Choroid plexus epithelial cell (primary cell): ENCODE measurements at regions not wholly inside any gene's neighbourhood (a gene's known extent, or its start where the extent isn't known, plus 50 kb on each side); places are given as distances from the start of the nearest gene placed in this dataset.

Experiments used
- DNase-seq: peaks from one replicate; pipeline ENCODE4 v3.0.0-alpha.2; 2010; ENCODE audit warnings: low read depth
- H3K4me3 ChIP-seq: 2 replicates; pipeline ENCODE4 v1.5.1; 2011; ENCODE audit warnings: low read depth, mild to moderate bottlenecking, control low read depth, low read length, moderate library complexity
- CTCF ChIP-seq: conservative IDR thresholded peaks from 2 replicates; pipeline ENCODE4 v1.5.1; 2011; ENCODE audit warnings: low read depth, mild to moderate bottlenecking, control low read depth, inconsistent platforms, low read length, moderate library complexity

DNA sequence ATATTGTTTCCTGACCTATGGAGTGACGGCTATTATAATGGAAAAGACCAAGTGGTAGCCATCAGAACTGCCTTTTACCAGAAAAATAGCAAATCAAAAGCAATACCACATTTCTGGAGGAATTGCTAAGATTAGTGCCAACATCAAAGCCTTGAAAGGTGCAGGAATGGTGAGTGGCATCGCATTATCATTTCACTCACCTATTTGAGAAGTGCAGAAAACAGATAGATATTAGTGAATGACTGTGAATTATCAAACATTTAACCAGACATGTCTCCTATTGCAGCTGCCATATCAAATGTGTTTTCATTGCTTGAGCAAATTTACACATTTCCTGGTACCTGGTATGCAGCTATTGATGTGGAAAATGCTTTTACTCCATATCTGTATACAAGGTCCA is 1638.1 kb upstream of the PABPC4L start:
- no peak overlapping the region for H3K4me3 ChIP-seq
- DNase-seq: no peak
- TF ChIP-seq CTCF: no peak

DNA sequence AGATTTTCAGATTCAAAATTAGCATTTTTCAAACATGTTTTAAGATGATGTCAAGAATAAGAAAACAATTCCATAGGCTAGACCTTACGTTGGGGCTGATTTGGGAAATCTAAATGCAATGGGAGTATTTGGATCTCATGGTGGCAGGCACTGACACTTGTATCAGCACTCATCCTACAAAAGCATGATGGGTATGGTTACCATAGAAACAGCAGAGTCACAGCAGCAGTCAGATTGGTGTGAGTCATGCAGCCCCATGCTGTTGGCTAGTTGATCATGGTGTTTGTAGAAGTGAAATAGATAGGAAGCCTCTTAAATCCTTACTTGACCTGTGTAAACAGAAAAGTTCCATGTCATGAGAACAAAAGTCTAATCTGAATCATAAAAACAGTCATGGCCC is 1637.3 kb upstream of the PABPC4L start:
- no peak overlapping the region for H3K4me3 ChIP-seq
- TF ChIP-seq CTCF: no peak
- peak; percentile 87 for DNase-seq

DNA sequence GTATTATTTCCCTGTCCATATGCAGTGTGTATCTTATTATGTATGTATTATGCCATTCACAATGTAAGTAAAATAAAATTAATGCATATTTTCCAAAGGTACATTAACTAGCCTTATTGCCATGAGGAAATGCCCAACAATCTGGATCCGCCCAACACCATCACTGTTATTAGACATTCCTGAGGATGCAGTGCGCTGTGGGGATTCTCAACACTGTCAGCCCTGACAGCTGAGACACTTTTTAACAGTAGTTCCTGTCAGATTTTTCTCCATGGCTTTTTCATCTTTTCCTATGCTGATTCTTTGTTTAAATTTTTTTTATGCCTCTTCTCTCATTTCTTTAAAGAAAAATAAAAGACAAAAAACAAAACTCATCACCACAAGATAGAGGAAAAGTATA is 1632.9 kb upstream of the PABPC4L start:
- no peak overlapping the region for H3K4me3 ChIP-seq
- DNase-seq: no peak
- no peak for TF ChIP-seq CTCF

GRCh38 chr4:135833529-135833928 is 1631.9 kb upstream of the PABPC4L start:
- H3K4me3 ChIP-seq: no peak overlapping the region

GRCh38 chr4:135824759-135825296 is 1623.2 kb upstream of the PABPC4L start:
- no peak overlapping the region for H3K4me3 ChIP-seq
- TF ChIP-seq CTCF: no peak
- DNase-seq: no peak

More at GRCh38 chr4:135833529-135833928, 1631.9 kb upstream of the PABPC4L start:
- no peak for DNase-seq
- TF ChIP-seq CTCF: no peak

DNA sequence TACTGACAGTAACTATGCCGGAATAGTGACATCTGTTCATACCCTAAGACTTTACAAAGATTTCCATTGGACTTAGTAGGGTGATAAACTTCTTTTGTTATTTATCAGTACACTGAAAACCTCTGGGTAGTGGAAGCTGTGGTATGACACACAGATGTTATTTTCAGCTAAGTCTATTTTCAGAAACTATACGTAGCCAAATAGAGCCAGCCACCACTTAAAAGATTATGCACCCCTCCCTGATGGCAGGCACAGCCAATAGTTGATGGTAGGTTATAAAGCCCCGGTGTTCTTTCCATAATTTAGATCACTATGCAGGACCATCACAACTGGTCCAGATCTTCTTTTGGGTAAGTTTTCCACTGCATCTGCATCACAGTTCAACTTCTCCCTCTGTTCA is 1603.2 kb upstream of the PABPC4L start:
- no peak overlapping the region for H3K4me3 ChIP-seq
- no peak for DNase-seq
- TF ChIP-seq CTCF: no peak

DNA sequence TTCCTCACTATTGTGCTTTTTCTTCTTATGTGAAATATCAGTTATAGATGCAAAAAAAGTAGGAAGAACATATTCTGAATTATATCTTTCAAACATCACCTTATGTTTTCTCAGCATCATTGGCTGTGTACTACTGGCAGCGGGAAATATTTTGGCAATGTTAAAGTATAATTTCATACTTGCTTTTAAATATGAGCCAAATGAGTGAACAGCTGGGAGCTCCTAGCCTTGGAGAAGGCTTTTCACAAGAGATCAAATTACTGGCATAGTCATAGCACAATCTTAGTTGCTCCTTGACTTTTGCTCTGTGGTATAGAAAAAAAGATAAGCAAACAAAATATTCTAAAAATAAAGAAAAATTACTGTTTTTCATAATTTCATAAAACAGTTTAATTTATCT is 1575.8 kb upstream of the PABPC4L start:
- TF ChIP-seq CTCF: no peak
- peak; percentile 43 for DNase-seq
- no peak overlapping the region for H3K4me3 ChIP-seq
